ENCODE measurements at regions not wholly inside any gene's neighbourhood (a gene's known extent, or its start where the extent isn't known, plus 50 kb on each side); places are given as distances from the start of the nearest gene placed in this dataset.

DNA sequence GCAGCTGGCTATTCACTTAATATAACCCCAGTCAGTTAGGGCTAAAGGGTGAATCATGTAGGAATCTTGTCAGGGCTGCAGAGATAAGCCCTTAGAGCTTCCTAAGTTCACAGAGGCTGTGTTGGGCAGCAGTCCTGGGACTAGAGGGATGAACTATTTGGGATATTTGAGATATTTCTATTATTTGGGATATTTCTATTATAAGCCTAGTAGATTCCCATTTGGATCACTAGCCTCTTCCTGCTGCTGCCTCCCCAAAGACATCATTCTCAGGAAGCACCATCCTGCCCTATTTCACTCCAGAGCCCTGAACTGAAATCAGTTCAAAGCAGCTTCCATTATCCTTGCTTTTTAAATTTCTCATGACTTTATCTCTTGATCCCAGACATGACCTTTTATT, 501.3 kb downstream of the NUF2 start:
- DNase-seq = no peak

- no peak for DNase-seq
Measured at GRCh38 chr1:163824006-163824405, 502.3 kb downstream of the NUF2 start.

DNA sequence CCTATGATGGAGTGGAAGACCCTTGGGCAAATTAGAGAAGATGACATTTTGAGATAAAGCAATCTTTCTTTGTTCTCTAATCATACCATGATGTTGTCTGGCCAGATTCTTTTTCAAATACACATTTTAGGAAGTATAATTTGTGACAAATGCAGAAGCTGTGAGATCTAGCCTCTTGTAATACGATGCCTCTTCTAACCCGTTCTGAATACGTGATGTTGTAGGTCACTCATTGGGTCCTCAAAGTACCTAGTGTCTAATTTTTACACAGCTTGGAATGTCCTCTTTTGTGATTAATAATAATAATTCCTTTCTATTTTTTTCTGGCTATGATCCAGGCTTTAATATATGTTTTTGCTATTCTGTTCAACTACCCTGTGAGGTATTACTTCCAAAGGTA, 502.7 kb downstream of the NUF2 start:
- no peak for DNase-seq

DNA sequence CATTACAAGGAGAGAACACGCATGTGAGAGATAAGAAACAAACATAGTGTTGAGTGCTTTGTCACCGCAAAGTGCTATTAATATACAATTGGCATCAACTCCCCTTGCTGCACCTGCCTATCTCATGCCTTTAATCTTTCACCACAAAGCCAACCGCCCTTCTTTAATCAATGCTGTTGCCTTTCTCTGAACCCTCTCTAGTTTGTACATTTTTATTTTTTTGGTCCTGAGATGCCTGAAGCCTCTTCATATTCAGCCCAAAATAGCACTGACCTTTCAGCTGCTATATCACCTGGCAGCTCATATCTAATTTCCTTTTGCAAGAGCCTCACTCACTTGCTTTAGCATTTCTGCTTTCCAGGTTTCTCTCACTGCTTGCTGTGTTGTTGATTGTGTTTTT, 504.7 kb downstream of the NUF2 start:
- DNase-seq = peak; percentile 72

- DNase-seq = no peak
Measured at GRCh38 chr1:163834778-163835177, 513.0 kb downstream of the NUF2 start.

GRCh38 chr1:163836481-163836880, 514.7 kb downstream of the NUF2 start:
- DNase-seq = no peak

GRCh38 chr1:163837206-163837605, 515.5 kb downstream of the NUF2 start:
- no peak for DNase-seq

DNA sequence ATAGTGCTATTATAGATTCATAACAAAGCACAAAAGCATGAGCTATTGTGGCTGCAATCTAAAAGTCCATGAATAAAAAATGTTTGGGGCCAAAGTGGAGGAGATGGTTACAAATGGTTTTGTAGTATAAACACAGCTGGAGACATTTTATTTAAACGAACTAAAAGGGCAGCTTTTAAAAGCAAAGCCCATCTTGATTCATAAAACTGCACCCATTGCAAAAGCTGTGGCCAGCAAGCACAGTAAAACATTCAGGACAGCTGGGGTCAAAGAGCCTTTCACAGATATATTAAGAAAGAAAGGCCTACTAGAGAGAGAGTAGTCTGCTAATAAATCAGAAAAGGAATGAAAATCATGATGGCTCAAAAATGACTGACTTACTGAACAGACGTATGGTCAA, 520.8 kb downstream of the NUF2 start:
- no peak for DNase-seq

GRCh38 chr1:163844459-163844858, 522.7 kb downstream of the NUF2 start:
- no peak for DNase-seq

GRCh38 chr1:163845279-163845678, 523.5 kb downstream of the NUF2 start:
- DNase-seq = no peak

DNA sequence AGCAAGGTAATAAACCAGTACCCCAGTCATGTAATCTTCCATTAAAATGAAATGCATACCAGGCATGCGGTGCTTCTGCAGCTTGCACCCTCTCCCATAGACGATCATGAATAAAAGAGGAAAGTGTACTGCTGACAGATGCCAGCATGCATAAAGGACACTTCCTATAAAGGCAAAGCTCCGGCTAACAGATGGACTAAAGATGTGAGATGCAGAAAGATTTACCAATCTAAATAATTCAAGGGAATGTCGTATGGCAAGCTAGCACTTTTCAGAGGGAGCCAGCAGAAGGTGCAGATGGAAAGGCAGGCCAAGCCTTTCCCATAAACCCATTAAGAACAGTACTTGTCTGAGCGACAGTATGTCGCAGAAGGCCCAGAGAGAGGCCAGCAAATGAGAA, 542.0 kb downstream of the NUF2 start:
- no peak for DNase-seq

DNA sequence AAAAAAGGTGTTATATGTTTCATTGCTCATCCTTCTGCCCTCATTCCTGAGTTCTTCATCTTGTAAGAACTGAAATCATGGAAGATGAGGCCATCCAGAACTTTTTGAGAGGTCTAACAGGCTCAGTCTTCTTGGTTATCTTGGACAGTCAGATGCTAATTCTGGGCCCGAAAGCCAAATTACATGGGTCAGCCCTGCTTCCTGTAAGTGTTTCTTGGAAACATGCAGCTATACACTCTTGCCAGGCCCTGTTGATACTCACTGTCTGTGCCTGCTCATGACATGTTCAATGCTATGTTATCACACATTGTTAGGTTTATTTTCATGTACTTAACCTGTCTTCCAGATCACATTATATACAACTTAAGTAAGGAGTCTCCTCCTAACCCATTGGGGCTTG, 542.5 kb downstream of the NUF2 start:
- DNase-seq = no peak

GRCh38 chr1:163866564-163866963, 544.8 kb downstream of the NUF2 start:
- no peak for DNase-seq

GRCh38 chr1:163870666-163871065, 548.9 kb downstream of the NUF2 start:
- DNase-seq = no peak

- no peak for DNase-seq
Measured at GRCh38 chr1:163872067-163872466, 550.3 kb downstream of the NUF2 start.

GRCh38 chr1:163874070-163874469, 552.3 kb downstream of the NUF2 start:
- DNase-seq = no peak

- peak; percentile 70 for DNase-seq
Measured at GRCh38 chr1:163875200-163875926, 553.6 kb downstream of the NUF2 start.

DNA sequence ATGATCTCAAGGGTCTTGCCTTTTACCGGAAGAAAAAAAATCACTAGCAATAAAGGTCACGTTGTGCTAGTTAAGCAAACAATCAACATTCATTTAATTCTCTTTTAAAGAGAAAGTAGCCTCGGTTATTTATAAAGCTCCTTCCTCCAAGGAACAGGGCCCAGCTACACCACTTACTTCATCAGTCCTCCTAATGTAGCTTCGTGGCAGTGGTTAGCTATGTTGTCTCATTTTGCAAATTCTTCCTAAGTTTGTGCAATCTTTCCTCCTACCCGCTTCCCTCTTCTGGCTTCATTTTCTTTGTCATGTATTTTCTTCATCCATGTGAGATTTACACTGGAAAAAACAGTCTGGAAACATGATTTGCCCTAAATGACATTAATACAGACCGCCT, 554.2 kb downstream of the NUF2 start:
- no peak for DNase-seq

DNA sequence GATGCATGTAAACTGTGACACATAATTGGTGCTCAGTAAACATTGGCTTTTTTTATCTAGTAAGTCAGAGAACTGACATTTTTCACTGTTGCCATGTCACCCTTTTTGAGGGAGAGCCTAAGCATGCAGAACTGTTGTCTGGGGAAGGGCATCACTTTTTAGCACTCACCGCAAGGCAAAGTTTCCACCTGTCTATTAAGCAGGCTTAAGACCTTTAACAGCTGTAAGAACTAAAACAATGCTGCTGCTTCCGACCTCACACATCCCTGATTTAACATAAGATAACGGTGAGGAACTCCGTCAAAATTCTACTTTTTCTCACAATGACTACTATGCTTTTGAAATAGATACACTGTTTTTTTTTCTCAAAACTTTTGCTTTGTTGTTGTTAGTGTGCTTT, 554.8 kb downstream of the NUF2 start:
- DNase-seq = no peak

GRCh38 chr1:163877016-163877415, 555.3 kb downstream of the NUF2 start:
- DNase-seq = no peak

DNA sequence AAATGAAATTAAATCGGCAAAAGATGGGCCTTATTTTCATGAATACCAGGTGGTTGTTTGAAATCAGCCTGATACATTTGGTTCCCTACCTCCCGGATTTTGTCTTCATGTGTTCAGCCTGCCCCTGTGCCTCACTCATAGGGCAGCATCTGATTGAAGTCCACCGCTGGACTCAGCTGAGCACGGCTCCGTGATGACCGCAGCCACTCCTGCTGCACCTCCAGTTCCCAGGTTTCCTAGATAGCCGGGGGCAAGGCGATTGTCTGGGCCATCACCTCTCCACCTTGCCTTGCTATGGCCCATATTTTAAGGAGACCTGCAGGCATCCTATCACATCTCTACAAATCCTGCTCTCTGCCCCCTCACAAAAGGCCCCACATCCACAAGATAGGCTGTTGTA, 563.8 kb downstream of the NUF2 start:
- DNase-seq = no peak

DNA sequence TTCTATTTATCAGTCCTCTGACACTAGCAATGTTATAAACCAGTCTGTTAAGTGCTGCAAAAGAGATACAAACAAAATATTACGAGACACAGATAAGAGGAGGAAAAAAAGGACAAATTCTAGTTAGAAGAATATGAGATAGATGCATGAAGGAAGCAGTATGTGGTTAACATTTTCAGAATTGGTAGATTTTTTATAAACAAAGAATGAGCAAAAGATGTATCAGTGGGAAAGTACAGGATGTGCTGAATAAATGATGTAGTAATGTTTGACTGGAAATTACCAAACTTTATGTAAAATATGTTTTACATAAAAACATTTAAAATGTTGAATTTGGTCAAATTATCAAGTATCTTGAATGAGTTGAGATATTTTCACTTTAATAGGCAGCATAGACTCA, 574.2 kb downstream of the NUF2 start:
- DNase-seq = no peak

- DNase-seq = no peak
Measured at GRCh38 chr1:163897412-163898155, 575.8 kb downstream of the NUF2 start.

- no peak for DNase-seq
Measured at GRCh38 chr1:163906283-163906682, 584.5 kb downstream of the NUF2 start.

All from NCI-H1436 (cell line).